ENCODE measurements at regions not wholly inside any gene's neighbourhood (a gene's known extent, or its start where the extent isn't known, plus 50 kb on each side); places are given as distances from the start of the nearest gene placed in this dataset.
A peak's percentile ranks its signal among the peaks of the same experiment; 100 is the strongest.
"Not testable (repeated sequence)": the region's sequence is repeated elsewhere in the genome, so short reads cannot be mapped to it uniquely, and the experiment has no call there.

DNA sequence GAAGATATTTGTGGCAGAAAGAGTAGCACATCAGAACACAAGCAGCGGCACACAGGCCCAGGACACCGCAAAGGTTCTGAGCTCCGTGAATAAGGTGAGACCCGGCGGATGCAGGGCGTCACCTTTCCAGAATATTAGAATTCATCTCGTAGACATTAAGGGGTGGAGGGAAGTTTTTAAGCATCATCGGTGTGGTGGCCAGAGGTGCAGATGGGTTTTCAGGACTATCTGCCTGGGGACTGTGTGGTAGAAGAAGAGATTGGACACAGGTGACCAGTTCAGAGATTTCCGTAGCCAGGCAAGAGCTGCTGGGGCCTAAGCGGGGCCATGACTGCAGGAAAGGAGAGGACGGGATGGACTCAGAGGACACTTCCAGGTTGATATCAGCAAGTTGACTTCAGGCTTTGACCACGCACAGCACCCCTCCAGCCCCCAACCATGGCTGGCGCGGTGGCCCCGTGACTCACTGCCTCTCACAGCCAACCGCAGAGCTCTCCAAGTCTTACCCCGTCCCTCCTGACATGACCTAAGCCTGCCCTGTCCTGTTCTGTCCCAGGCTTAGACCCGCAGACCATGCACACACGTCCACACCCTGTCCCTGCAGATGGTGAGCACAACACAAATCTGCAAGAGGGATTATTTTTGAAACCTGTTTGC is 97.2 kb downstream of the OAT start:
- TF ChIP-seq, protein P1, sequence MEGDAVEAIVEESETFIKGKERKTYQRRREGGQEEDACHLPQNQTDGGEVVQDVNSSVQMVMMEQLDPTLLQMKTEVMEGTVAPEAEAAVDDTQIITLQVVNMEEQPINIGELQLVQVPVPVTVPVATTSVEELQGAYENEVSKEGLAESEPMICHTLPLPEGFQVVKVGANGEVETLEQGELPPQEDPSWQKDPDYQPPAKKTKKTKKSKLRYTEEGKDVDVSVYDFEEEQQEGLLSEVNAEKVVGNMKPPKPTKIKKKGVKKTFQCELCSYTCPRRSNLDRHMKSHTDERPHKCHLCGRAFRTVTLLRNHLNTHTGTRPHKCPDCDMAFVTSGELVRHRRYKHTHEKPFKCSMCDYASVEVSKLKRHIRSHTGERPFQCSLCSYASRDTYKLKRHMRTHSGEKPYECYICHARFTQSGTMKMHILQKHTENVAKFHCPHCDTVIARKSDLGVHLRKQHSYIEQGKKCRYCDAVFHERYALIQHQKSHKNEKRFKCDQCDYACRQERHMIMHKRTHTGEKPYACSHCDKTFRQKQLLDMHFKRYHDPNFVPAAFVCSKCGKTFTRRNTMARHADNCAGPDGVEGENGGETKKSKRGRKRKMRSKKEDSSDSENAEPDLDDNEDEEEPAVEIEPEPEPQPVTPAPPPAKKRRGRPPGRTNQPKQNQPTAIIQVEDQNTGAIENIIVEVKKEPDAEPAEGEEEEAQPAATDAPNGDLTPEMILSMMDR (IDR thresholded peaks at IDR 0.05): no peak
- no peak for TF ChIP-seq POLR2A (IDR thresholded peaks at IDR 0.05)

GRCh38 chr10:124320778-124321432 is 97.8 kb downstream of the OAT start:
- no peak for ATAC-seq
- H3K9me3 ChIP-seq: no peaks in the 10 kb centered on the region
- intact Hi-C loops (cut with DNase I): no loop called here
- no peaks in the 10 kb centered on the region for H3K4me1 ChIP-seq
- no peak overlapping the region for H3K4me3 ChIP-seq
- 70% methylated on average over 7 of the region's 15 CpGs for WGBS (ENCODE audit: insufficient coverage, low coverage, low lambda C conversion rate, missing lambda C conversion rate)
- no peaks in the 10 kb centered on the region for H3K27me3 ChIP-seq
- H3K27ac ChIP-seq: no peak overlapping the region
- DNase-seq: peak in 1 of 3 donors; percentile 19
- no peaks in the 10 kb centered on the region for H3K36me3 ChIP-seq
- TF ChIP-seq POLR2A (IDR thresholded peaks at IDR 0.05): no peak
- TF ChIP-seq, protein P1 (IDR thresholded peaks at IDR 0.05): no peak

More for the DNA sequence above, 97.2 kb downstream of the OAT start:
- Histone ChIP-seq H3K4me3 (no peak overlapping the region), H3K27me3 (no peaks in the 10 kb centered on the region), H3K4me1 (no peaks in the 10 kb centered on the region), H3K27ac (no peak overlapping the region), H3K9me3 (no peaks in the 10 kb centered on the region), H3K36me3 (no peaks in the 10 kb centered on the region)
- DNase-seq (peak in 1 of 3 donors; percentile 33), ATAC-seq (no peak)
- WGBS (ENCODE audit: insufficient coverage, low coverage, low lambda C conversion rate, missing lambda C conversion rate): 89% methylated on average over 8 of the region's 19 CpGs
- intact Hi-C loops (cut with DNase I): no loop called here

DNA sequence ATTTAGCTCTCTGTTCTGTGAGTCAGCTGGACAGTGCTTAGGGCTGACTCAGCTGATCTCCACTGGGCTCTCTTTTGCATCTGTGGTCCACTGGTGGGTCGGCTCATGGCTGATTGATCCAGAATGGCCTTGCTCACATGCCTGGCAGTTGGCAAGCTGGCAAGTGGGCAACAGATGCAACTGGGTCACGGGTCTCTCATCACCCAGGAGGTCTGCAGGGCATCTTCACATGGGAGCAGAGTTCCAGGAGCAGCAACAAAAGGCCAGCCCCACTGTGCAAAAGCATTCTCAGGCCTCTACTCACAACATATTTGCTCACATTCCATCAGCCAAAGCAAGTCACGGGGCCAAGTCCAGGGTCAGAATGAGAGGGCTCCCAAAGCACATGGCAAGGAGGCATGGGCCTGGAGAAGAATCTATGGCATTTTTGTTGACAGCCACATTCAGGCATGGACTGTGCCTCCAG is 98.8 kb downstream of the OAT start:
- Histone ChIP-seq H3K4me3 (no peak overlapping the region), H3K36me3 (no peaks in the 10 kb centered on the region), H3K4me1 (no peaks in the 10 kb centered on the region), H3K9me3 (no peaks in the 10 kb centered on the region), H3K27me3 (no peaks in the 10 kb centered on the region), H3K27ac (no peak overlapping the region)
- WGBS (ENCODE audit: insufficient coverage, low coverage, low lambda C conversion rate, missing lambda C conversion rate): 37% methylated on average over 2 of the region's 3 CpGs
- TF ChIP-seq, protein P1 (IDR thresholded peaks at IDR 0.05): no peak
- no peak for TF ChIP-seq POLR2A (IDR thresholded peaks at IDR 0.05)
- ATAC-seq (no peak), DNase-seq (peak in 1 of 3 donors; percentile 23)
- intact Hi-C loops (cut with DNase I): no loop called here

DNA sequence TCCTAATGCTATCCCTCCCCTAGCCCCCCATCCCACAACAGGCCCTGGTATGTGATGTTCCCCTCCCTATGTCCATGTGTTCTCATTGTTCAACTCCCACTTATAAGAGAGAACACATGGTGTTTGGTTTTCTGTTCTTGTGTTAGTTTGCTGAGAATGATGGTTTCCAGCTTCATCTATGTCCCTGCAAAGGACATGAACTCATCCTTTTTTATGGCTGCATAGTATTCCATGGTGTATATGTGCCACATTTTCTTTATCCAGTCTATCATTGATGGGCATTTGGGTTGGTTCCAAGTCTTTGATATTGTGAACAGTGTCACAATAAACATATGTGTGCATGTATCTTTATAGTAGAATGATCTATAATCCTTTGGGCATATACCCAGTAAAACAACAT is 99.2 kb downstream of the OAT start:
- H3K36me3 ChIP-seq; H3K27ac ChIP-seq; ATAC-seq; H3K4me3 ChIP-seq; intact Hi-C loops (cut with DNase I); H3K9me3 ChIP-seq; H3K27me3 ChIP-seq; DNase-seq; H3K4me1 ChIP-seq: not testable (repeated sequence)

GRCh38 chr10:124318811-124319210 is 99.9 kb downstream of the OAT start:
- peak in 1 of 3 donors; percentile 33 for DNase-seq
- no peak for TF ChIP-seq POLR2A (IDR thresholded peaks at IDR 0.05)
- TF ChIP-seq, protein P1 (IDR thresholded peaks at IDR 0.05): no peak
- Histone ChIP-seq H3K4me1 (no peaks in the 10 kb centered on the region), H3K9me3 (no peaks in the 10 kb centered on the region), H3K27me3 (no peaks in the 10 kb centered on the region), H3K4me3 (no peak overlapping the region), H3K27ac (no peak overlapping the region), H3K36me3 (no peaks in the 10 kb centered on the region)
- intact Hi-C loops (cut with DNase I): no loop called here
- ATAC-seq: no peak
- WGBS (ENCODE audit: insufficient coverage, low coverage, low lambda C conversion rate, missing lambda C conversion rate): 100% methylated on average over 2 of the region's 8 CpGs
